ENCODE measurements at regions not wholly inside any gene's neighbourhood (a gene's known extent, or its start where the extent isn't known, plus 50 kb on each side); places are given as distances from the start of the nearest gene placed in this dataset.

DNA sequence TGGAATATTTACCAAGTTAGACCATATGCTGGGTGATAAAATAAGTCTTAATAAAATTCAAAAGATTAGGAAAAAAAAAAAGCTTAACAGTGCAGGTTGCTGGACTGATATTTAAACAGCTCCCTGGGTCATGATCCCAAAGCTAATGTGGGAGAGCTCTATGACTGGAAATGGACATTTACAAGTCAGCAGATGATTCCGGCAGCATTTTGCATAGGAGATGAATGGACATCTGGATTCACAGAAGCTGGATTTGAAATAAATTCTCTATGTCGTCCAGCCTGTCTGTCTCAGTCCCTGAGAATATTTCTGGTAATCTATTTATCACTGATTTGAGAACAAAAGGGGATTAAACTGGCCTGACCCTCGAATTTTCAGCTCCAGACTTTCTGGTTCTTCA is 52.3 kb upstream of the KLHL25 start:
- DNase-seq = no peak

GRCh38 chr15:85849946-85850345 is 55.2 kb upstream of the KLHL25 start:
- DNase-seq = no peak

DNA sequence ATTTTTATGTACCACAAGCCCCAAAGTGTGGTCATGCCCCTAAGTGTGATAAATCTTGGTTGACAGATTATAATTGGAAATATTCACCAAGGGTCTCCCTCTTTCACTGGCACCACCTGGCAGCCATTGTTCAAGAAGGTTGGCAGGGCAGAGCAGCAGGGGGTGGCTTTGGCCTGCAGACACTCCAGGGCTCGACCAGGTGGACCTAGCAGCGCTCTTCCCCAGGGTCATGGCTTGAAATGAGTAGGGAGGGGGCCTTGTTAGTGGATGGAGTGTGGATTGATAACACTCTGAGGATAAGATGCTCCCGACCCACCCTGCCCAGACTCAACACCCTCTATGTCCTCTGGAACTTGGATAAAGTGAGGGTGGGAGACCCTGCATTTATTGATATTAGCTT is 58.2 kb upstream of the KLHL25 start:
- DNase-seq = no peak

GRCh38 chr15:85854345-85855097 is 59.8 kb upstream of the KLHL25 start:
- DNase-seq = peak; percentile 26

DNA sequence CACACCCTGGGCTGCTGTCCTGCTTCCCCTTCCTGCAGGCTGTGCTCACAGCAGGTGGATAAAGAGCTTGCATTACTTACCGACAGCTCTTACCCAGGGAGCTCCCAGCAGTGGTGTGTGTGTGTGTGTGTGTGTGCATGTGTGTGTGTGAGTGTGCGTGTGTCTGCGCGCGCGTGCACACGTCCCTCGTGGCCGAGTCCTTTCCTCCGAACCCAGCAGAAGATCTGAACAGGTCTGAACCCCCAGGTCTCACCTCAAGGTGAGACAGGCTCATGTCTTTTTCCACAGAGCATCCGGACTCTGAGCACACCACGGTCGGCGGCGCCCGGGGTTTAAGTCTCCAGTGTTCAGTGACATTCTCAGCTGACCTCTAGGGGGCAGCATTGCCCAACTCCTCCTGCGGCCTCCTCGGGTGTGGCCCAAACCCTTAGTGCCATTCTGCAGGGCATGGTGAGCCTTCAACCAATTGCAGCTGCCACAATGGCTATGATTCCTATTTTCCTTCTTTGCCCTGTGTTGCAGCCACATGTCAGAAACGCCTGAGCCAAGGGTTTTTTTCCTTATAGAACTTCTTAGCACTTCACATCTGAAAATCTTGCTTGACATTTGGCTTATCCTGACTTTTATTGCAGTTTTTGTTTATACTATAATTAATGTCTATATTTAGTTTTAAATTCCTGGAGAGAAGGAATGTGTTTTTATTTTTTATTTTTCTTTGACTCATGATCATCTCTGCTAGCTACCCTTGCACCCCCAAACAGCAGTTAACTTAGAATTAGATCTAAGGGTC is 64.1 kb upstream of the KLHL25 start:
- DNase-seq = peak; percentile 45

DNA sequence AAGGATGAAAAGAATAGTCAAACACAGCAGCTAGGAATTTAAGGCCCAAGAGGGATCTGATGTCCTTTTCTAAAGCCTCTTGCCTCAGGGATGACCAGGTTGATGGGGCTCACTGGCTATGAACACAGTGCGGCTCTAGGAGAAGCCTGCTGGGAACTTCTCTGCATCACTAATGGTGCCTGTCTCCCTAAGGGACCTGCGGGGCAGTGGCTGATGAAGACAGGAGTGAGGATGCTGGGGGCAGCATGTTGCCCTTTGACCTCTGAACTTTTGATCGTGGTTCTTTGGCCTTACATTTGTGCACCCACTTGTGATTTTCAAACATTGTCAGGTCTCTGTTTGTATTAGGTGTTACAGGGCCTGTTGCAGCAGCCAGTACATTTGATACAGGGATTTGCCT is 64.9 kb upstream of the KLHL25 start:
- DNase-seq = no peak

GRCh38 chr15:85860394-85861161 is 65.9 kb upstream of the KLHL25 start:
- DNase-seq = no peak

DNA sequence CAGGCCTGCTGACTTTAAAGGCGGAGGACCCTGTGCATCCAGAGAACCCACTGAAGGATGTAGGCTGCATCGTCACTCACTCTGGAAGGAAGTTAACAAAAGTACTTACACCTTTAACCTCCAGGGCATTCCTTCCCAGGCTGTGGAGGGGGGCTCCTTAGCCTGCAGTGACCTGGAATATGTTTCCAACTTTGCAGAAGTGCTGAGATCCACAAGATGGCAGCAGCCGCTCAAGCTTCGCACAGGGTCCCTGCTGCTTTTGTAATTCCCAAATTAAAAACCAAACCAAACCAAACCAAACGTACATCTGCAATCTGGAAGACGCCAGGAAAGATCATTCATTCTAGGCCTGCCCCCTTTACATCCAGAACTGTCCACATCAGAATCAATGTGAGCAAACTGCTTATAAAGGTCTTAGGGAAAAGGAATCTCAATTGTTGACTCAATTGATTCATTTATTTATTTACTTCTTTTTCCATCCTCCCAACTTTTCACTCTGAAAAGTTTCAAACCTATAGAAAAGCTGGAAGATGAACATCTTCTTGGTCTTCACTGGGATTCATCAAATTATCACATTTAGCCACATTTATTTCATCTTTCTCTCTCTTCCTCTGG is 70.5 kb upstream of the KLHL25 start:
- DNase-seq = peak; percentile 43

GRCh38 chr15:85867250-85867649 is 72.5 kb upstream of the KLHL25 start:
- no peak for DNase-seq

GRCh38 chr15:85869124-85869523 is 74.4 kb upstream of the KLHL25 start:
- no peak for DNase-seq

DNA sequence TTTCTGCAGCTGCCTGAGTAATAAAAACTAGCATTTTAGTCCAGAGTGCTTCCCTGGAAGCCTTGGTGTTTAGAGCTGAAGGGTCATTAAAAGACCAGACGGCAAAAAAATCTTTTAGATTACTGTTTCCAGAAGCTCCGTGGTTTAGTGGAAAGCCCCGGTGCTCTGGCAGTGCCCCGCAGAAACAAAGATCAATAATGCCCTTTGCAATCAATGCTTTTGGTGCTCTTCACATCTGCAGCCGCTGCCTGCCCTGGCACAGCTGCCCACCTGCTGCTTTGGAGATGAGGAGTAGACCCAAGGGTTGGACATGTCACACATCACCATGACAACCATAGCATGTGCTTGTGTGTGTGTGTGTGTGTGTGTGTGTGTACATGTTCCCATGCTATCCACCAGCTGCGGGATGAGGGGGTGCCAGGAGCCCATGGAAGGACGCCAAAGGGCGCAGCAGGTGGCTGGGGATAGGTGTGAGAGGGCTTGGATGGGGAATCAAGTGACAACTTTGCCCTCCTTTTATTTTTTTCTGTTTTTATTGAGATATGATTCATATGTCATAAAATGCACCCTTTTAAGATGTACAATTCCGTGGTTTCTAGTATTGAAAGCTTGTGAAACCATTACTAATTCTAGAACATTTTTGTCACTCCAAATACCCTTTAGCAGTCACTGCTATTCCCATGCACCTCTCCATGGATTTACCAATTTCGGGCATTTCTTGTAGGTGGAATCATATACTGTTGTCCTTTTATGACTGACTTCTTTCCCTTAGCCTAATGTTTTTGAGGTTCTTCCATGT is 75.7 kb upstream of the KLHL25 start:
- DNase-seq = peak; percentile 7

- no peak for DNase-seq
These were observed 76.8 kb upstream of the KLHL25 start for GRCh38 chr15:85871545-85871944.

DNA sequence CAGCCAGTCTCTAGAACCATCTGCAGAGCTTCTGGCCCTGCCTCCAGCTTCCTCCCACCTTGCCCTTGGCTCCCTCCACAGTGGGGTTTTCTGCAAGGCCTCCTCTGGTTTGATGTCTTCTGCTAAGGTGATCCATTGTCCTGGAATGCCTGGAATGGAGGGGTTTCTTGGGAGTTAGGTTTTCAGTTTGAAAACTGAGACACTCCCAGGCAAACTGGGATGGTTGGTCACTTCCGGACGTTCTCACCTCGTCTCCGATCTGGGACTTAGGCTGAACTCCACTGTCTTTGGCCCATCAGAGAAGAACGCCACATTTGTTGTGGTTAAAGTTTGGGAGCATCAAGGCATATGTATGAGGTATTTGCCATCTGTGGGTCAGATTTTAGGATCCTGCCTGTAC is 77.4 kb upstream of the KLHL25 start:
- DNase-seq = no peak

DNA sequence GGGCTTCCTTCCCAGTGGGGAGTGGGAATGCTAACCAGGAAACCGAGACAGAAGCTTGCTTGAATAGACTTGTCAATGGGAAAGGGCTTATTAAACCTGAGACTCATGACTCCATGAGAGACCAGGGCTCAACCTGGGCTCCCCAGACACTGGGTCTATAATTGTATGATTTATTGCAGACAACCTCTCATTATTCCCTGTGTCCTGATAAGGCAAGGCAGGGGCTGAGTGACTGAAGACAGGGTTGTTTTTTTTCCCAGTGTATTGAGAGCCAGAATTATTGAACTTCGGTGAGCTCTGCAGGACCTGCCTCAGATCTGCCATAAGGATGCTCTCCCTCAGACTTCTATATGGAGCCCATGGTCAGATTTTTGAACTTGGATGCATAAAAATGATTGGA is 79.5 kb upstream of the KLHL25 start:
- DNase-seq = no peak

DNA sequence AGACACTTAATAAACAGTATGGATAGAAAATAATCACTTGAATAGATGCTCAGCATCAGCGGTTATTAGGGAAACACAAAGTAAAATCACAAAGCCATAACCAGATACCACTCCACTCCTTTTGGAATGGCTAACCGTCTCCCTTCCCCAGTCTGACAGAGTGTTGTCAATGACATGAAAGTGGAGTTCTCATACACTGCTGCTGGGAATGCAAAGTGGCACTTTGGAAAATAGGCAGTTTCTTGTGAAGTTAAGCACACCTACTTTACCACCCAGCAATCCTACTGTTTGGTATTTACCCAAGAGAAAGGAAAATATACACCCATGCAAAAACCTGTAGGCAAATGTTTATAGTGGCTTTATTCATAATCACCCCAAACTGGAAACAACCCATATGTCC is 81.0 kb upstream of the KLHL25 start:
- no peak for DNase-seq

DNA sequence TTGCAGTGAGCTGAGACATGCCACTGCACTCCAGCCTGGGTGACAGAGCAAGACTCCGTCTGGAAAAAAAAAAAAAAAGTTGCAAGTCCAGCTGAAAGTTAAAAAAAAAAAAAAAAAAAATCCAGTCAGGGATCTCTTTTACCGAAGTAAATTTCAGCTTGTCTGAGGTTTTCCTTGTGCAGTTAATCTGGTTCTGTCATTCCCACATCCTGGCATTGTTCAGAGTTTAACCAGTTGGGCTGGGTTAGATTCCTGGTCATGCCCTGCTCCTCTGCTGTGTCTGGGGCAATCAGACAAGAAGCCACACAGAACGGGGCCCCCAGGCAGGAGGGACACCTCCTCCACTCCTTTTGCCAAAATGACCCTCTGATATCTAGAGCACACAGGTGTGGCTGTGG is 84.1 kb upstream of the KLHL25 start:
- DNase-seq = no peak

DNA sequence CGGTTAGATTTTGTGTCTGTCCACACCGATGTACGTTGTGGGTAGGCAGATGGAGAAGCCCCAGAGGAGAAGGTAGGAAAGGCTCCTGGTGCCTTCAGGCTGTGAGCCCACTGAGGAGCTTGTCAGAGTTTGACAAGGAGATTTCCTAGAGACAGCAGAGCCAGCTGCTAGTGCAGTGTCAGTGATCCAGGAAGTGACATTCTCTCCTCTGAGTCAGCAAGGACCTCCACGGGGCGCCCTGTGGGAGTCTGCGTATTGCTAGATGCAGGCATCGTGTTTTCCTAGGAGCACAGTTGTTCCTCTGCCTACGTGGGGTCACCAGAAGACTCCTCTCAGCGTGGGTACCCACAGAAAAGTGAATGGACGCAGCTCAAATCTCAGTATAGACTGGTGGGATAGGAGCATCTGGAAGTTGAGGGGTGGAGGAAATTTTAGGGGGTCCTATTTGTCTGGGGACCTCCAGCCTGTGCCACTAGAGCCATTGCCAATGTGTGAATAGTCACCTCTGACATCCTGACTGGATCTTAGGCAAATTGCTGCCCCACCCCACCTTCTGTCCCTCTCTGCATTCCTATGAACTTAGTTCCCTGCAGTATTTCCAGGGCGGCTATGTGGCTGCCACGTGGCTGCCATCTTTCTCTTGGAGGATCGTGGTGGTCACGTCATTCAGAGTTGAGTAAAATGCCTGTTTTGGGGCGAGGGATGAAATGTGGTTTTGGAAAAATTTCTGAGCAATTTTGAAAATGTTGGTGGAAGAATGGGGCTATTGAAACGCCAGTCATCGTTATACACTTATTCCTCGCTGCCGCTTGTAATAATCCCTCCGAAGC is 84.8 kb upstream of the KLHL25 start:
- DNase-seq = no peak

DNA sequence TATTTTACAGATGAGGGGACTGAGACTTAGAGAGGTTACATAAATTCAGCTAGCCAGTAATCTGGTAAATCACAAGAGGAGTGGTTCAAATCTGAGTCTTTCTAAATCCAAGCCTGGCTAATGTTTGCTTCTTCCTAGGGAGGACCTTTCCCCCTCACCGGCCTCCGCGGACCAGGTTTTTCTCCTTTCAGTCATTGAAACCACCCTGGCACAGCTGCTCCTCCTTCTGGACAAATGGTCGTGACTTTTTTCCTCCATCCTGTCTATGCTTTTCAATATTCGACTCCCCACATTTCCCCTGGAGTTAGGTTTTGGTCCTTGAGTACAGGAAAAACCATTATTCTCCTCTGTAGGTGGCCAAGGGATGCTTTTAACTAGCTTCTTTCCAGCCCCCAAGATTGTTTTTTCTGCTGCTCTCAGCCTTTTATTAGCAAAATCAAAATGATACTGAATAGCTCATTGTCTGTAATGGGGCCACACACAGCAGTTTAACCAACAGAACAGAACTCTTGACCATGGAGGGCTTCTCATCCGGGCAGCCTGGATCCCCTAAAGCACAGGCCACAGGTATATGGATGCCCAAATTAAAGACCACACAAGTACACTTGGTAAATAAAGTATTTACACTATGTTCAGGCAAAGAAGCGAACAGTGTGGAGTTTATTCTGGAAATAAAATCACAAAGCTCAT is 85.9 kb upstream of the KLHL25 start:
- DNase-seq = no peak

DNA sequence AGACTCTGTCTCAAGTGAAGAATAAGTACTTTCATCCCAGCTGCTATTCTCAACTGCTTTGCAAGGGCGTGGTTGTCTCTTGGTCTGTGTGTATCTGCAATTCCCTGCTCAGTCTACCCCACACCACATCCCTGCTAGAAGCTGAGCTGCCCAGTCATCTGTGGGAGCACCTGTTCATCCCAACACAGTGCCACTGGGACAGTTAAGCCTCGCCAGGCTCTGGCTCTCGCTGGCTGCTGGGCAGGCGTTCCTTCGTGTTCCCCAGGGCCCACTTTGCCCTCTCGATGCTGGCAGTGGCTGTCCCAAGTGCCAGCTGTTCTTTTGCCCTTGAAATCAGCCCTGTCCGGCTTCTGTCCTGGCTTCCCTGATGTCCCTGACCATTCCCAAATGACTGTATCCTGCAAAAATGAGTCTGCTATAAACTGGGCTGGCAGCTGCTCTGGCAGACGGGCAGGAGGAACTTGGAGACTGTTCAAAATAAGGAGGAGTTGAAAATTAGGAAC is 91.6 kb upstream of the KLHL25 start:
- no peak for DNase-seq

GRCh38 chr15:85889956-85890619 is 95.4 kb upstream of the KLHL25 start:
- DNase-seq = no peak
